ENCODE measurements at regions not wholly inside any gene's neighbourhood (a gene's known extent, or its start where the extent isn't known, plus 50 kb on each side); places are given as distances from the start of the nearest gene placed in this dataset.
A peak's percentile ranks its signal among the peaks of the same experiment; 100 is the strongest.
"Not testable (repeated sequence)": the region's sequence is repeated elsewhere in the genome, so short reads cannot be mapped to it uniquely, and the experiment has no call there.

DNA sequence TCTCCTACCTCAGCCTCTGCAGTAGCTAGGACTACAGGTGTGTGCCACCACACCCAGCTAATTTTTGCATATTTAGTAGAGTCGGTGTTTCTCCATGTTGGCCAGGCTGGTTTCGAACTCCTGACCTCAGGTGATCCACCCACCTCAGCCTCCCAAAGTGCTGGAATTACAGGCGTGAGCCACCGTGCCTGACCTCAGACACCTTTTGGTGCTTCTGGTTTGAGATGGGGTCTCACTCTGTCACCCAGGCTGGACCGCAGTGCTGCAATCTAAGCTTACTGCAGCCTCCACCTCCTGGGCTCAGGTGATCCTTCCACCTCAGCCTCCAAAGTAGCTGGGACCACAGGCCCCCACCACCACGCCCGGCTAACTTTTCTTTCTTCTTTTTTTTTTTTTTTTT lies 144.6 kb downstream of the OR4M2 start:
- not testable (repeated sequence) for H3K9me3 Mint-ChIP-seq; DNase-seq; H3K36me3 Mint-ChIP-seq (ENCODE audit: insufficient read depth in 2 of 2); H3K4me3 Mint-ChIP-seq; H3K27ac Mint-ChIP-seq; H3K27me3 Mint-ChIP-seq (ENCODE audit: low read depth); ATAC-seq (replicated peaks in 1 of 2)
- H3K4me1 Mint-ChIP-seq (ENCODE audit: low read depth): peaks cover 34% of the 10 kb centered on the region

- no peak overlapping the region for H3K27ac Mint-ChIP-seq
- peaks cover 29% of the 10 kb centered on the region for H3K4me1 Mint-ChIP-seq (ENCODE audit: low read depth)
- no peaks in the 10 kb centered on the region for H3K36me3 Mint-ChIP-seq (ENCODE audit: insufficient read depth in 2 of 2)
- no peak overlapping the region for H3K4me3 Mint-ChIP-seq
- peaks cover 10% of the 10 kb centered on the region for H3K27me3 Mint-ChIP-seq (ENCODE audit: low read depth)
- ATAC-seq (replicated peaks in 1 of 2) (no peak), DNase-seq (no peak)
- no peaks in the 10 kb centered on the region for H3K9me3 Mint-ChIP-seq
Observed at GRCh38 chr15:22226034-22226790, 145.9 kb downstream of the OR4M2 start.

- no peaks in the 10 kb centered on the region for H3K9me3 Mint-ChIP-seq
Observed at GRCh38 chr15:22227411-22228100, 147.2 kb downstream of the OR4M2 start.

GRCh38 chr15:22228101-22228762 lies 147.9 kb downstream of the OR4M2 start:
- Mint-ChIP-seq H3K9me3 (no peaks in the 10 kb centered on the region), H3K27me3 (ENCODE audit: low read depth) (peaks cover 17% of the 10 kb centered on the region), H3K36me3 (ENCODE audit: insufficient read depth in 2 of 2) (no peaks in the 10 kb centered on the region), H3K27ac (peak overlapping the region; percentile 1), H3K4me3 (no peak overlapping the region), H3K4me1 (ENCODE audit: low read depth) (peaks cover 10% of the 10 kb centered on the region)
- ATAC-seq (replicated peaks in 1 of 2) (no peak), DNase-seq (no peak)

More at GRCh38 chr15:22227411-22228100, 147.2 kb downstream of the OR4M2 start:
- Mint-ChIP-seq H3K27ac (no peak overlapping the region), H3K27me3 (ENCODE audit: low read depth) (peaks cover 17% of the 10 kb centered on the region), H3K4me3 (no peak overlapping the region), H3K4me1 (ENCODE audit: low read depth) (peaks cover 15% of the 10 kb centered on the region), H3K36me3 (ENCODE audit: insufficient read depth in 2 of 2) (no peaks in the 10 kb centered on the region)
- no peak for ATAC-seq (replicated peaks in 1 of 2)
- no peak for DNase-seq

DNA sequence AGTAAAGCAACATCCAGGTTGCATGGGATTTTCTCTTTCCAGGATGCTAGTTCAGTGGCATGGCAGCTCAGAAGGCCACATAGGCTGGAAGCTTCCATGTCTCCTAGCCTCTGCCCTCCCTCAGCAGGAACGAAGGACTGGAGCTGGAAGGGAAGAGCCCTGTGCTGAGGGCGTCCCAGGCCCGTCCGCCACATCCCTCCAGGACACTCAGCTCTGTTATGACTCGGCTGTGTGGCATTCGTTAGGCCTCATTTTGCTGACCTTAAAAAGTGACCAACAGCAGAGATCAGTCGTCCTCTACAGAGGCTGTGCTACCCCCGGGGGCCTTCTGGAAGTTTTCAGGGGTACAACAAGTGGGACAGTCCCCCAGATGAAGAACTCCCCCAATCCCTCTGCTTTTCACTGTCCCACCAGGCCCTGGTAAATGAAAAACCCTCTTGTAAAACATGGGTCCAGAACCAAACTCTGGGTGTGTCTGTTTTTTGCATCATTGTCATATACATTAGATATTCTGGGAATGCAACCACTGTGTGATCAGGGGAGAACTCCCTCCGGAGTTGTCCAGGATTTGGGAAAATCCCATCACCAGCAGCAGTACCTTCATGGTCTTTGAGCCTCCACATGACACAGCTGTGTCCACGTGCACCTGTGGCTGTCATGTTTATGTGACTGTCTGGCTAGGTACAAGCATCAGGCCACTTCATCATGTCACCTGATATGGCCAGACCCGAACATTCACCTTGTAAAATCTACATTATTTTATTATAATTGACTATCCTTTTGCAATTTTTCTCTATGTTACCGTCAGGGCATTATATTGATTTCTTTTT lies 149.9 kb downstream of the OR4M2 start:
- DNase-seq (no peak), ATAC-seq (replicated peaks in 1 of 2) (no peak)
- Mint-ChIP-seq H3K4me1 (ENCODE audit: low read depth) (no peaks in the 10 kb centered on the region), H3K4me3 (no peak overlapping the region), H3K9me3 (no peaks in the 10 kb centered on the region), H3K27ac (no peak overlapping the region), H3K36me3 (ENCODE audit: insufficient read depth in 2 of 2) (no peaks in the 10 kb centered on the region), H3K27me3 (ENCODE audit: low read depth) (peaks cover 7% of the 10 kb centered on the region)

DNA sequence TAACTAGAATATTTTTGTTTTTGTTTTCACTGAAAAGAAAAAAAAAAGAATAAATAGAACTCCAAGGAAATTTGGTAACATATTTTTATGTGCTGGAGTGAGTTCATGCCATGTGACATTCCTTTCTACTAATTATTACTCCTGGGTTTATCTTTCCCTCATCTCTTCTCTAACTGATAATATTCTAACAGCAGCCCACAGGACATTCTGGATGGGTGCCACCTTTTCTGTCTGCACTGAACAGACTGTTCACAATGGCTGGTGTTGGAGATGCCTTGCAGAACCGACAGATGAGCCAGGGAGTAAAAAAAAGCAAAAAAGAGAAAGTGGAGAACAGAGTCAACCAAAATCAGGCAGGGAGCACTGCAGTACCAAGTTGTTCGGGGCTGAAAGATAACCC lies 151.3 kb downstream of the OR4M2 start:
- no peaks in the 10 kb centered on the region for H3K36me3 Mint-ChIP-seq (ENCODE audit: insufficient read depth in 2 of 2)
- no peak overlapping the region for H3K27ac Mint-ChIP-seq
- DNase-seq: no peak
- H3K4me3 Mint-ChIP-seq: no peak overlapping the region
- H3K27me3 Mint-ChIP-seq (ENCODE audit: low read depth): peaks cover 7% of the 10 kb centered on the region
- ATAC-seq (replicated peaks in 1 of 2): no peak
- no peaks in the 10 kb centered on the region for H3K4me1 Mint-ChIP-seq (ENCODE audit: low read depth)
- no peaks in the 10 kb centered on the region for H3K9me3 Mint-ChIP-seq

DNA sequence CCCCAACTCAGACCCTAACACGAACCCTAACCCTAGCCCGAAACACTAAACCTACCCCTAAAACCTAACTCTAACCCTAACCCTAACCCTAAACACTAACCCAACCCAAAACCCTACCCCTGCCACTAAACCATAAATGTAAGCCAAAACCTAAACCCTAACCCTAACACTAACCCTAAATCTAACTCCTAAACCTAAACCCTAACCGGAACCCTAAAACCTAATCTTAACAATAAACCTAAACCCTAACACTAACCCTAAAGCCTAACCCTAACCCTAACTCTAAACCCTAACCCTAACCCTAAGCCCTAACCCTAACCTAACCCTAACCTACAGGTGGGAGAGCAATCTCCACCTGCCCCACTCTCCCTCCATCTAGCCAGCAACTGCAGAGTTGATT lies 152.3 kb downstream of the OR4M2 start:
- H3K27ac Mint-ChIP-seq: no peak overlapping the region
- no peaks in the 10 kb centered on the region for H3K9me3 Mint-ChIP-seq
- H3K36me3 Mint-ChIP-seq (ENCODE audit: insufficient read depth in 2 of 2): no peaks in the 10 kb centered on the region
- H3K4me3 Mint-ChIP-seq: no peak overlapping the region
- no peak for ATAC-seq (replicated peaks in 1 of 2)
- H3K4me1 Mint-ChIP-seq (ENCODE audit: low read depth): no peaks in the 10 kb centered on the region
- H3K27me3 Mint-ChIP-seq (ENCODE audit: low read depth): peaks cover 9% of the 10 kb centered on the region
- no peak for DNase-seq

GRCh38 chr15:22235261-22235930 lies 155.1 kb downstream of the OR4M2 start:
- not testable (repeated sequence) for H3K9me3 Mint-ChIP-seq; ATAC-seq (replicated peaks in 1 of 2)
- peaks cover 13% of the 10 kb centered on the region for H3K27me3 Mint-ChIP-seq (ENCODE audit: low read depth)

GRCh38 chr15:22236469-22236868 lies 156.1 kb downstream of the OR4M2 start:
- Mint-ChIP-seq H3K4me3 (no peak overlapping the region), H3K27me3 (ENCODE audit: low read depth) (peaks cover 12% of the 10 kb centered on the region), H3K27ac (no peak overlapping the region), H3K36me3 (ENCODE audit: insufficient read depth in 2 of 2) (no peaks in the 10 kb centered on the region), H3K4me1 (ENCODE audit: low read depth) (no peaks in the 10 kb centered on the region), H3K9me3 (no peaks in the 10 kb centered on the region)
- DNase-seq (no peak), ATAC-seq (replicated peaks in 1 of 2) (no peak)

More at GRCh38 chr15:22235261-22235930, 155.1 kb downstream of the OR4M2 start:
- not testable (repeated sequence) for DNase-seq; H3K27ac Mint-ChIP-seq; H3K4me3 Mint-ChIP-seq; H3K36me3 Mint-ChIP-seq (ENCODE audit: insufficient read depth in 2 of 2); H3K4me1 Mint-ChIP-seq (ENCODE audit: low read depth)

DNA sequence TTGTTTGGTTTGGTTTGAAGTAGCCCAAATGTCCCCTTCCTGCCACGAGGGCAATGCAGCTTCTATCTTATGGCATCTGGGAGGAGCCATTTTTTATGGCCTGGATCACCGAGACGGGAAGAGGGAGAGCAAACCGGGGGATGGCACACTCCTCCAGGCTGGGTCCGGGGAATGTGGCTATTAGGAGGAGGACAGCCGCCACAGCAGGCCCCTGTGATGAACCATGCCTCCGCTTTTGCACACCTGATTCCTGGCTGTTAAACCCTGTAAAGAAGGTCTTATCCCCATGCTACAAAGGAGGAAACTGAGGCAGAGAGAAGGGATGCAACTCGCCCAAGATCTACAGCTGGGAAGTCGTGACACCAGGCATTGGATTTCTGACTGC lies 157.6 kb downstream of the OR4M2 start:
- no peak for ATAC-seq (replicated peaks in 1 of 2)
- DNase-seq: no peak
- Mint-ChIP-seq H3K4me3 (no peak overlapping the region), H3K27ac (no peak overlapping the region), H3K9me3 (no peaks in the 10 kb centered on the region), H3K36me3 (ENCODE audit: insufficient read depth in 2 of 2) (no peaks in the 10 kb centered on the region), H3K4me1 (ENCODE audit: low read depth) (no peaks in the 10 kb centered on the region), H3K27me3 (ENCODE audit: low read depth) (peaks cover 6% of the 10 kb centered on the region)

DNA sequence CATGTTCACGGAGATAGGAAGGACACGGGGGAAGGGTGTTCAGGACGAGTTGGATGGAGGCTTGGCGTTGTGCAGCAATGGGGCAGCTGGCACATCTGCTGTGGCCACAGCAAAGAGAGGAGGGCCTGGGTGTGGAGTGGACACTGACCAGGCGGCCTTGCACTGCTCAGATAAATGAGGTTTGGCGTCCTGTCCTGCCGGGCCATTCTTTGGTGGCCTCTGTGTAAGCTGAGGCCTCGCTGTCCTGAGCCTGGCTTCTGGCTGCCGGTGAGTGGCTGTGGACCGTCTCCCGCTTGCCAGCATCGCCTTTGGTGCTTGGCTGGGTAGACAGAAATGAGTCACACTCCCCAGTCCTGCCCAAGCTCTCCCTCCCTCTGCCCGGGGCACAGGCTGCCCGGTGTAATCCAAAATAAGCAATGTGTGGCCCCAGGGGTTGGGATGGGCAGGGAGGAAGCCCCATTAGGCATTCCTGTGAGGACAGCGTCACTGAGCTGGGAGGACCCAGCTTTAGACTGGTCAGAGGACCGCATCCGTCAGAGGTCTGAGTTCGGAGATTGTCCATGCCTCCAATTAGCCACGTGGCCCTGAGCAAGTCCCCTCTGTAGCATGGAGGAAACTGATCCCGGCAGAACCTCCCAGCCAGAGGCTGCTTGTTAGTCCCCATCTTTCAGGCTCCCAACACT lies 158.1 kb downstream of the OR4M2 start:
- H3K27ac Mint-ChIP-seq; H3K4me3 Mint-ChIP-seq; DNase-seq; H3K9me3 Mint-ChIP-seq; H3K36me3 Mint-ChIP-seq (ENCODE audit: insufficient read depth in 2 of 2); H3K4me1 Mint-ChIP-seq (ENCODE audit: low read depth); H3K27me3 Mint-ChIP-seq (ENCODE audit: low read depth): not testable (repeated sequence)
- ATAC-seq (replicated peaks in 1 of 2): peak in 1 of 2 donors; percentile 10
